Esophagus (tissue), 2 donors: ENCODE measurements at regions not wholly inside any gene's neighbourhood (a gene's known extent, or its start where the extent isn't known, plus 50 kb on each side); places are given as distances from the start of the nearest gene placed in this dataset.

Experiments
- H3K27ac ChIP-seq, 2 donors: one replicate each; pipeline ENCODE4 v1.5.1; 2013; ENCODE audit warnings: low read depth in 2 of 2, mild to moderate bottlenecking in 2 of 2, inconsistent platforms in 1 of 2, low read length in 1 of 2, moderate library complexity in 1 of 2
- H3K27me3 ChIP-seq, 2 donors: one replicate each; pipeline ENCODE4 v1.6.1; 2013; ENCODE audit warnings: low read length in 2 of 2, control low read depth in 1 of 2, mild to moderate bottlenecking in 1 of 2; ENCODE audit not compliant: insufficient read depth in 2 of 2, control insufficient read depth in 1 of 2
- H3K36me3 ChIP-seq, 2 donors: one replicate each; pipeline ENCODE4 v1.6.1; 2013; ENCODE audit warnings: low read length in 1 of 2; ENCODE audit not compliant: control insufficient read depth in 2 of 2, insufficient read depth in 2 of 2
- H3K4me1 ChIP-seq, 2 donors: one replicate each; pipeline ENCODE4 v1.6.1; 2013; ENCODE audit warnings: low read length in 1 of 2; ENCODE audit not compliant: control insufficient read depth in 2 of 2, insufficient read depth in 2 of 2
- H3K4me3 ChIP-seq, 2 donors: one replicate each; pipeline ENCODE4 v1.5.1; 2013; ENCODE audit warnings: low read length in 2 of 2, mild to moderate bottlenecking in 2 of 2, low read depth in 1 of 2, moderate library complexity in 1 of 2
- H3K9me3 ChIP-seq, 2 donors: one replicate each; pipeline ENCODE4 v1.6.1; 2013; ENCODE audit warnings: mild to moderate bottlenecking in 2 of 2, low read depth in 1 of 2, low read length in 1 of 2, moderate library complexity in 1 of 2; ENCODE audit not compliant: control insufficient read depth in 2 of 2, insufficient read depth in 1 of 2
- WGBS, 2 donors: extraction: QIAGEN DNeasy Blood & Tissue Kit; methylation state at CpG; one replicate each; pipeline ENCODE4 v1.1.7; 2013; 5-methylcytosine and 5-hydroxymethylcytosine counted together
- donor health status: healthy with polysubstance abuse.
- donor health status: Bipolar disorder and iron deficiency.

DNA sequence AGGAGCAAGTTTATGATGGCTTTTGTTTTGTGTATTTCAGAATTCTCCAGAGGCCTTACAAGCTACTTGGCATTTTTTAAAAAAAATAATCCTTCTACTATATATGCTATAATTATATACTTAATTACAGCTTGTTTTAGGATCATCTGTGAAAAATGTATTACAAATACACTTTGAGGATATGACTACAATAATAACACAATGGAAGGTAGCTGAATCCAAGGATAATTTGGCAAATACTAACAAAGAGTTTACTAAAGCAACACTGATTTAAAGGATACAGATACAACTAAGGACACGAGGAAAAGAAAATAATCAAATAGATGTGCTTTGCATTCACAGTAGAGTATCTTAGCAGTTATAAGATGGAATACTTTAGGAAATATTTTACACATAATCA is 381.9 kb upstream of the CITED2 start:
- Histone ChIP-seq H3K9me3 (no peaks in the 10 kb centered on the region), H3K4me1 (no peaks in the 10 kb centered on the region), H3K36me3 (no peaks in the 10 kb centered on the region), H3K4me3 (no peak overlapping the region), H3K27ac (no peak overlapping the region), H3K27me3 (no peaks in the 10 kb centered on the region)
- WGBS, 2 donors = 78 to 87% methylated on average over 1 of the region's 1 CpG

DNA sequence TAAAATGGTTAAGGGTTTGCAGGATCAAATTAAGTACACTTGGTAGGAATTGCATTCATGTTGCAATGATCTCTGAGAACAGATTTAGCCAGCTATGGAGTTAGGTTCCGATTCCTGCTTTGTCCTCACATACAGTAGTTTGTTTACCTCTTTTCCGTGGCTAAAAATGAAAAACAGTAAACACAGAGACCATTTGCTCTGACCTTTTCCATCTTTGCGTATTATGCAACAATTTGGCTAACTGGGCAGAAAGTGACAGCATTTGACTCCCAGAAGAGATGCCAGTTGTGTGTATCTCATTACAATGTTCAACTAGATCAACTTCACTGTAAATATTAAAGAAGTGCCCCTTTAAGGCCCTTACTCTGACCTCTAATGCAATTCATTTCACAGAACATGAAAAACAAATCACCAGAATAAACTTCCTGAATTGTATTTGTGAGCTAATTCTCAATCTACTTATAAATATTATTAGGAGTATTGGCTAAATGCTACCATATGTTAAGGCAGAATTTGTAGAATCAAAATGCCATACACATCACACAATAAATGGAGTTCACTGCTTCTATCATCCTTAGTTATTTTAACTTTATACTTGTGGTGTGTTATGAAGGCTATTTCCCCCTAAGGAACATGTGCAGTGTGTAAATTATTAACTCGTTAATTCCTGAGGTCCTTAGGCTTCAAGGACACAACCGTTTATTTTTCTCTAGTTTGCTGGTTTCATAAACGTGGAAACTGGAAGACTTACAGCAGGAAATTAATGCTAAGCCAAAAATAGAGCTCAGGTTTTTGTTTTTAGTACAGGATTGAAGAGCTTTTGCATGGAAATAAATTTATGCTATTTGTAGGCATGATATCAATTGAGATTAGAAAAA is 380.7 kb upstream of the CITED2 start:
- no peak overlapping the region for H3K27ac ChIP-seq
- H3K36me3 ChIP-seq = no peaks in the 10 kb centered on the region
- H3K27me3 ChIP-seq = no peaks in the 10 kb centered on the region
- WGBS, 2 donors = 42 to 55% methylated on average over 6 of the region's 6 CpGs
- no peaks in the 10 kb centered on the region for H3K9me3 ChIP-seq
- H3K4me1 ChIP-seq = no peaks in the 10 kb centered on the region
- no peak overlapping the region for H3K4me3 ChIP-seq

DNA sequence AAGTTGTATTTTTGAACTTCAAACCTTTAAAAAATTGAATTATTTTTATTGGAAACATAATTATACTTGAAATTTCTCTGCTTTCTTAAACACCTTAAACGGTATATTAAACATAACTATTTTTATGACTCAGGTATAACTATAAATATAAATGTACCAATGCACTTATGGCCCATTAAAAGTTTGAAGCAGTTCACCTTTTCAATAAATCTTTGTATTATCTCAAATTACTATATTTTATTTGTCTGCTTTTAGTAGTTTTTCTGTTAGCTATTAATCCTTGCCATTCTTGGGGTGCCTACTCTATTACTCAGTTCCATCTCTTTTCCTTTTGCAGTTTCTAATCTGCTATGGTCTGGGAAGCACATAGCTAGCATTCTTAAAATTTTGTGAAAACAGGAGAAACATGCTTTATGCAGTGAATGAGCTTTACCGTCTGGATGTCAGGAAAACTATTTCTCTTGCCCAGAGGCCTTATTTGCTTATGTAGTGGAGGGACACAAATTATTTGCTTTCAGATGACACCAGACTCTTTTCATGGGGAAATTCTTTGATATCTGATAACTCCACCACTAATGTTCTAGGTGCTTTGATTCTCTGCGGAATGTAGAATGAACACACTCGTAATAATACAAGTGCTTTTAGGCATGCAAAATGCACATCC is 378.9 kb upstream of the CITED2 start:
- 89 to 91% methylated on average over 4 of the region's 4 CpGs for WGBS, 2 donors
- H3K27ac ChIP-seq = no peak overlapping the region

GRCh38 chr6:139752086-139752485 is 377.6 kb upstream of the CITED2 start:
- no peaks in the 10 kb centered on the region for H3K4me1 ChIP-seq
- H3K27me3 ChIP-seq = no peaks in the 10 kb centered on the region
- no peaks in the 10 kb centered on the region for H3K36me3 ChIP-seq
- WGBS, 2 donors = 88 to 91% methylated on average over 2 of the region's 2 CpGs
- H3K9me3 ChIP-seq = no peaks in the 10 kb centered on the region
- no peak overlapping the region for H3K4me3 ChIP-seq
- no peak overlapping the region for H3K27ac ChIP-seq

More for the DNA sequence above, 378.9 kb upstream of the CITED2 start:
- Histone ChIP-seq H3K4me1 (no peaks in the 10 kb centered on the region), H3K9me3 (no peaks in the 10 kb centered on the region), H3K4me3 (no peak overlapping the region), H3K36me3 (no peaks in the 10 kb centered on the region), H3K27me3 (no peaks in the 10 kb centered on the region)

GRCh38 chr6:139751179-139751578 is 376.7 kb upstream of the CITED2 start:
- no peak overlapping the region for H3K4me3 ChIP-seq
- no peaks in the 10 kb centered on the region for H3K4me1 ChIP-seq
- H3K27me3 ChIP-seq = no peaks in the 10 kb centered on the region
- H3K36me3 ChIP-seq = no peaks in the 10 kb centered on the region
- H3K9me3 ChIP-seq = no peaks in the 10 kb centered on the region
- no peak overlapping the region for H3K27ac ChIP-seq
- WGBS, 2 donors = 79 to 81% methylated on average over 3 of the region's 3 CpGs

- no peaks in the 10 kb centered on the region for H3K36me3 ChIP-seq
- no peaks in the 10 kb centered on the region for H3K9me3 ChIP-seq
- H3K4me1 ChIP-seq = no peaks in the 10 kb centered on the region
- no peaks in the 10 kb centered on the region for H3K27me3 ChIP-seq
- WGBS, 2 donors = 59 to 77% methylated on average over 5 of the region's 5 CpGs
- no peak overlapping the region for H3K4me3 ChIP-seq
- no peak overlapping the region for H3K27ac ChIP-seq
Observed at GRCh38 chr6:139748353-139749146, 374.1 kb upstream of the CITED2 start.

GRCh38 chr6:139747154-139747553 is 372.7 kb upstream of the CITED2 start:
- Histone ChIP-seq H3K9me3 (no peaks in the 10 kb centered on the region), H3K4me1 (no peaks in the 10 kb centered on the region), H3K27ac (no peak overlapping the region), H3K27me3 (no peaks in the 10 kb centered on the region), H3K36me3 (no peaks in the 10 kb centered on the region), H3K4me3 (no peak overlapping the region)
- WGBS, 2 donors = 86 to 90% methylated on average over 5 of the region's 5 CpGs

DNA sequence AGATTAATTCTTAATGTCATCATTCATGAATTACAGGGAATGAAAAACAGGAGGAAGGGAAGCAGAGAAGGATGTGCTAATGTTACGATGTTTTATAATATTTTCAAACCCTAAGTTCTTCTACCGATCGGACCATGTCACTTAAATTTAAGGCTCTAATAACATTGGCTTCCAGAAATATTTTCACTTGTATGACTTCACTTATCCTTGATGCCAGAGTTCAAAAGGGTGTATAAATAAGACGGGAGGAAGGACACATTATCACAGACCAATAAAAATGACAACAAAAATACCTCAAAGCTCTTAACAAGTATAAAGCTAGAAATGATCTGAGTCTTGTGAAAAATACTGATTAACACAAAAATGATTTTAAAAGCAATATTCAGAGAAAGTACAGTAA is 370.4 kb upstream of the CITED2 start:
- H3K27me3 ChIP-seq = no peaks in the 10 kb centered on the region
- H3K27ac ChIP-seq = no peak overlapping the region
- H3K9me3 ChIP-seq = no peaks in the 10 kb centered on the region
- no peaks in the 10 kb centered on the region for H3K4me1 ChIP-seq
- WGBS, 2 donors = 79 to 82% methylated on average over 4 of the region's 4 CpGs
- H3K4me3 ChIP-seq = no peak overlapping the region
- no peaks in the 10 kb centered on the region for H3K36me3 ChIP-seq

DNA sequence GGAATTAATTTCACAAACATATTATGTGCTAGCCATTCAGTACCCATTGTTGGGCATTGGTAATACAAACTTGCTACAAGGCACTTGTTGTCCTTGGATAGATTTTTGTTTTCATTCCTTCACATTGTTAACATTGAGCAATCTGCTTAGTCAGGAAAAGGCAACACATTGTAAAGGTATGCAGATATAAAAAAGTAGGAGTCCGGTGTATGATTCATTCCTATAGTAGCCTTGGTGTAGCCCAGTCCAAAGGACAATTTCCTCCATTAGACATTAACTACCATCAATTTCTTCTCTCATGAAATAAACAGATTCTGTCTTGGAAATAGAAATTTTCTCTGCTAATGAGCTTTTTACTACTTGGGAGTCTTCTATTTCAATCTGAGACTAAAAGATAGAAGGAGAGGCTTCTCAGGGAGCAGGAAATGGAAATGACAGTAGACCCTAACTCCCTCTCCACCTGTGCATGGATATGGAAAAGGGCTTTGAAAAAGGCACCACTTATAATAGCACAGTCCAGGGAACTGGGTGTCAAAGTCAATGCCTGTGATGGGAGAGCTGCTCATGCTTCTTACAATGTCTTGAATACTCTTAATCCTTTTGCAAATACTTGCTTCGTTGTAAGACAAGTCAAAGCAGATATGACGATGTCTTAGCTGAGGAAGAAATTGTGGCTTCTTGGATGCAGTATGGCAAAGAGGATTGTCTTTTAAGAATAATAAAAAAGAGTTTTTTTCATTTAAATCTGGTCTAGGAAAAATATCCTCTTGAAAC is 369.4 kb upstream of the CITED2 start:
- H3K4me1 ChIP-seq = no peaks in the 10 kb centered on the region
- no peak overlapping the region for H3K27ac ChIP-seq
- H3K9me3 ChIP-seq = no peaks in the 10 kb centered on the region
- no peaks in the 10 kb centered on the region for H3K27me3 ChIP-seq
- H3K4me3 ChIP-seq = no peak overlapping the region
- 49 to 69% methylated on average over 3 of the region's 3 CpGs for WGBS, 2 donors
- H3K36me3 ChIP-seq = no peaks in the 10 kb centered on the region
